HepG2 (cell line): ENCODE measurements at regions not wholly inside any gene's neighbourhood (a gene's known extent, or its start where the extent isn't known, plus 50 kb on each side); places are given as distances from the start of the nearest gene placed in this dataset.

Experiments
- CTCF ChIP-seq: sonication (generic); formaldehyde crosslinking; IDR thresholded peaks from 2 replicates; pipeline ENCODE4 v1.5.0; 2020; ENCODE audit warnings: mild to moderate bottlenecking, missing genetic modification reagents, moderate library complexity
- HMG20A ChIP-seq: IDR thresholded peaks from 2 replicates; pipeline ENCODE4 v1.6.1; 2016; ENCODE audit warnings: borderline replicate concordance
- KLF16 ChIP-seq, 2 experiments: sonication (generic) in 1 of 2; formaldehyde crosslinking in 1 of 2; IDR thresholded peaks; 2 replicates each; pipeline versions ENCODE4 v1.6.1 to v1.8.0; 2016 to 2023; ENCODE audit warnings: missing genetic modification reagents in 2 of 2, missing compliant biosample characterization in 1 of 2
- SNRNP70 ChIP-seq: fragments of 200-400 bp; formaldehyde crosslinking; IDR thresholded peaks from 2 replicates; pipeline ENCODE4 v1.6.1; 2017; ENCODE audit warnings: mild to moderate bottlenecking, low read depth, low read length, moderate library complexity
- TEAD2 ChIP-seq: sonication (generic); formaldehyde crosslinking; IDR thresholded peaks from 2 replicates; pipeline ENCODE4 v1.9.0; 2021; ENCODE audit warnings: missing genetic modification reagents
- ZNF512 ChIP-seq: sonication (generic); formaldehyde crosslinking; IDR thresholded peaks from 2 replicates; pipeline ENCODE4 v1.4.0; 2020; ENCODE audit warnings: mild to moderate bottlenecking, missing genetic modification reagents
- ZNF83 ChIP-seq: sonication (generic); formaldehyde crosslinking; IDR thresholded peaks from 2 replicates; pipeline ENCODE4 v1.4.0; 2020; ENCODE audit warnings: missing genetic modification reagents, mild to moderate bottlenecking, borderline replicate concordance
- TF ChIP-seq, protein P1 (sequence below): sonication (generic); formaldehyde crosslinking; IDR thresholded peaks from 2 replicates; pipeline ENCODE4 v1.8.0; 2022; ENCODE audit warnings: missing genetic modification reagents, low read depth, mild to moderate bottlenecking, borderline replicate concordance
- TF ChIP-seq, protein P2 (sequence below): sonication (generic); IDR thresholded peaks from 2 replicates; pipeline ENCODE4 v1.6.1; 2016; ENCODE audit warnings: low read depth, borderline replicate concordance

GRCh38 chr12:19954163-19954562 is 414.2 kb upstream of the PDE3A start:
- no peak for TF ChIP-seq HMG20A (CRISPR knock-in tag)
- TF ChIP-seq, protein P1, sequence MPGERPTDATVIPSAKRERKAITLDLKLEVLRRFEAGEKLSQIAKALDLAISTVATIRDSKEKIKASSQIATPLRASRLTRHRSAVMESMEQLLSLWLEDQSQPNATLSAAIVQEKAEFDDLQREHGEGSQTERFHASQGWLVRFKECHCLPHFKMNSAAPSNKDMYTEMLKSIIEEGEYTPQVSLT, result no peak
- TF ChIP-seq KLF16 (CRISPR knock-in tag; IDR thresholded peaks at IDR 0.05), result no peak
- TF ChIP-seq ZNF83 (CRISPR knock-in tag), result no peak
- TF ChIP-seq TEAD2 (CRISPR knock-in tag), result no peak
- TF ChIP-seq SNRNP70, result no peak
- no peak for TF ChIP-seq CTCF (CRISPR knock-in tag)
- TF ChIP-seq ZNF512 (CRISPR knock-in tag), result no peak
- TF ChIP-seq, protein P2, sequence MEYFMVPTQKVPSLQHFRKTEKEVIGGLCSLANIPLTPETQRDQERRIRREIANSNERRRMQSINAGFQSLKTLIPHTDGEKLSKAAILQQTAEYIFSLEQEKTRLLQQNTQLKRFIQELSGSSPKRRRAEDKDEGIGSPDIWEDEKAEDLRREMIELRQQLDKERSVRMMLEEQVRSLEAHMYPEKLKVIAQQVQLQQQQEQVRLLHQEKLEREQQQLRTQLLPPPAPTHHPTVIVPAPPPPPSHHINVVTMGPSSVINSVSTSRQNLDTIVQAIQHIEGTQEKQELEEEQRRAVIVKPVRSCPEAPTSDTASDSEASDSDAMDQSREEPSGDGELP, result no peak
